HEK293T (cell line): ENCODE measurements at regions not wholly inside any gene's neighbourhood (a gene's known extent, or its start where the extent isn't known, plus 50 kb on each side); places are given as distances from the start of the nearest gene placed in this dataset.

Experiments used
- CTCF ChIA-PET: fragments of 350-600 bp; formaldehyde crosslinking; extraction: SDS; loops from one replicate; lab custom pipeline; 2021; ENCODE audit warnings: antibody characterized with exemption, inconsistent platforms; lab: Yijun Ruan, JAX
- POLR2A ChIA-PET: fragments of 350-600 bp; formaldehyde crosslinking; extraction: SDS; loops from one replicate; lab custom pipeline; 2020; ENCODE audit warnings: antibody characterized with exemption, inconsistent platforms; lab: Yijun Ruan, JAX
- DNase-seq: peaks from one replicate; pipeline ENCODE4 v3.0.0; 2012; ENCODE audit warnings: mixed read lengths; ENCODE audit errors: extremely low spot score
- ARNT ChIP-seq: fragments of 450-650 bp; IDR thresholded peaks from 2 replicates; pipeline ENCODE4 v1.6.1; 2017; ENCODE audit warnings: mild to moderate bottlenecking
- BHLHE40 ChIP-seq: fragments of 450-650 bp; IDR thresholded peaks from 2 replicates; pipeline ENCODE4 v1.6.1; 2016; ENCODE audit warnings: mild to moderate bottlenecking, moderate library complexity, borderline replicate concordance
- CTBP1 ChIP-seq: fragments of 450-650 bp; IDR thresholded peaks from 2 replicates; pipeline ENCODE4 v1.6.1; 2016; ENCODE audit warnings: borderline replicate concordance
- ELF4 ChIP-seq: fragments of 450-650 bp; IDR thresholded peaks from 2 replicates; pipeline ENCODE4 v1.6.1; 2017; ENCODE audit warnings: antibody characterized with exemption
- FOXA1 ChIP-seq: fragments of 450-650 bp; IDR thresholded peaks from 2 replicates; pipeline ENCODE4 v1.6.1; 2016; ENCODE audit warnings: mild to moderate bottlenecking
- FOXK2 ChIP-seq: fragments of 450-650 bp; IDR thresholded peaks from 2 replicates; pipeline ENCODE4 v1.6.1; 2016; ENCODE audit warnings: mild to moderate bottlenecking
- FOXM1 ChIP-seq: fragments of 450-650 bp; IDR thresholded peaks from 2 replicates; pipeline ENCODE4 v1.6.1; 2017; ENCODE audit warnings: mild to moderate bottlenecking, borderline replicate concordance
- HDGF ChIP-seq: fragments of 450-650 bp; IDR thresholded peaks from 2 replicates; pipeline ENCODE4 v1.6.1; 2017; ENCODE audit warnings: antibody characterized with exemption, borderline replicate concordance
- L3MBTL2 ChIP-seq: fragments of 450-650 bp; conservative IDR thresholded peaks from 2 replicates; pipeline ENCODE4 v1.6.1; 2016; ENCODE audit warnings: mild to moderate bottlenecking
- LEF1 ChIP-seq: fragments of 450-650 bp; IDR thresholded peaks from 2 replicates; pipeline ENCODE4 v1.6.1; 2017; ENCODE audit warnings: mild to moderate bottlenecking, borderline replicate concordance
- NFRKB ChIP-seq: fragments of 450-650 bp; IDR thresholded peaks from 2 replicates; pipeline ENCODE4 v1.6.1; 2016; ENCODE audit warnings: mild to moderate bottlenecking, moderate library complexity
- SP1 ChIP-seq: fragments of 450-650 bp; IDR thresholded peaks from 2 replicates; pipeline ENCODE4 v1.6.1; 2017
- SUZ12 ChIP-seq: fragments of 450-650 bp; IDR thresholded peaks from 2 replicates; pipeline ENCODE4 v1.6.1; 2016; ENCODE audit warnings: mild to moderate bottlenecking
- TARDBP ChIP-seq: fragments of 450-650 bp; IDR thresholded peaks from 2 replicates; pipeline ENCODE4 v1.6.1; 2016
- ZNF384 ChIP-seq: fragments of 450-650 bp; IDR thresholded peaks from 2 replicates; pipeline ENCODE4 v1.6.1; 2016
- TF ChIP-seq, protein P1 (sequence below): fragments of 450-650 bp; IDR thresholded peaks from 2 replicates; pipeline ENCODE4 v1.6.1; 2016

DNA sequence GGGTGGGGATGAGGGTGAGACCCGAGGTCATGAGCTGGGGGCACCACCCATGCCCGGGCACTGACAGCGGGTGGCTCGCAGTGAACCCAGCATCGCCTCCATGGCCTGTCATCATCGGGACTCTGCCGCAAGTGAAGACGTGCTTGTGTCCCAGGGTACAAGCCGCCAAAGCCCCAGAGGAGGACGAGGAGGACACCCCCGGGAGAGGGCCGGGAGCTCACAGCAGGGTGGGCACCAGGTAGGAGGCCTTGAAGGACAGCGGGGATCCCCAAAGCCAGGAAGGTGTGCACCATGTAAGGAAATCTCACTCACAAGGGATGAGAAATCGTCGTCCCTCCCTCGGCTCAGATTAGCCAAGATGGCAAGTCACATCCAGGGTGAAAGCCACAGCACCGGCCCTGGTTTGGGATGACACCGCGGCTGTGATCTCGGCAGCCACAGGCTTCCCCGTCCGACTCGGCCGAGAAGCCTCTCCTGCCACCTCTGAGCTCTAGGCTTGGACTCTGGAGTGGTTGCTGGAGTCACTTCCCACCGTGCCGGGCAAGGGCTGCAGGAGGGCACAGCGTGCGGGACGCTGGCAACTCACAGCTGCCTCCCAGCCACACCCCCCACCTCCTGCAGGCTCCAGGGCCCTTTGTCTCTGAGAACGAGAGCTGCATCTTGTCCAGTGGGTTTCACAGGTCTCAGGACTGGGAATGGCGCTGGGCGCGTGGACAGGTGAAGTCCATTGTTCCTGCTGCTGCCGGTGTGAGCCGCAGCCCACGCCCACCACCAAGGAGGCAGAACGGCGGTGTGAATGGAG lies 81.6 kb upstream of the CTDP1 start:
- TF ChIP-seq TARDBP (no peak), HDGF (no peak), ZNF384 (no peak), FOXK2 (no peak), CTBP1 (no peak), ELF4 (no peak), SUZ12 (no peak), FOXA1 (no peak), FOXM1 (no peak), BHLHE40 (no peak), SP1 (no peak), L3MBTL2 (no peak), LEF1 (no peak), NFRKB (no peak), ARNT (no peak)
- TF ChIP-seq, protein P1, sequence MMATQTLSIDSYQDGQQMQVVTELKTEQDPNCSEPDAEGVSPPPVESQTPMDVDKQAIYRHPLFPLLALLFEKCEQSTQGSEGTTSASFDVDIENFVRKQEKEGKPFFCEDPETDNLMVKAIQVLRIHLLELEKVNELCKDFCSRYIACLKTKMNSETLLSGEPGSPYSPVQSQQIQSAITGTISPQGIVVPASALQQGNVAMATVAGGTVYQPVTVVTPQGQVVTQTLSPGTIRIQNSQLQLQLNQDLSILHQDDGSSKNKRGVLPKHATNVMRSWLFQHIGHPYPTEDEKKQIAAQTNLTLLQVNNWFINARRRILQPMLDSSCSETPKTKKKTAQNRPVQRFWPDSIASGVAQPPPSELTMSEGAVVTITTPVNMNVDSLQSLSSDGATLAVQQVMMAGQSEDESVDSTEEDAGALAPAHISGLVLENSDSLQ, result no peak
- POLR2A ChIA-PET, result no interaction called here
- CTCF ChIA-PET, result no interaction called here

DNA sequence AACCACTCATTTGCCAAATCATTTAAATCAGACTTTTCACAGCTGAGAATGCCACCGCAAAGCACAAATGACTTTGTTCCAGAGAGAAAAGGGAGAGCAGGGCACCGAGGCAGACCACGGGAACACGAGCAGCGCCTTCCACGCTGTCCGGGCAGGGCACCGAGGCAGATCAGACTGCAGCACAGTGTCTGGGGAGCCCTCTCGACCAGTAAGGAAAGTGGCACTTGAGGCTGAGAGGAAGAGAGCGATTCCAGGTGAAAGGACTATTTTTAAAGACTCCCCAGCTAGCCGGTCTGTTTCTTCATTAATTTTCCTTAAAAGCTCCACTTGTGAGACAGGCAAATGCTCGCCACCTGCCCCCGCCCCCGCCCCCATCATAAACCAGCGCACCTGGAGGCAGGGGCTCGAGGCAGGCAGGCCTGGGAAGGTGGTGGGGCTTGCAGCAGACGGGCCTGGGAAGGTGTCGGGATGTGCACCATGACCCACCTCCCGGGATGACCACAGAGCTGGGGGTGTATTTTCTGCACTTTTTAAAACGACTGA lies 80.9 kb upstream of the CTDP1 start:
- no peak for DNase-seq
- ChIA-PET CTCF (no interaction called here), POLR2A (no interaction called here)
- no peak for TF ChIP-seq L3MBTL2
- TF ChIP-seq HDGF, result no peak
- TF ChIP-seq SUZ12, result no peak
- no peak for TF ChIP-seq ZNF384
- TF ChIP-seq, protein P1, result no peak
- no peak for TF ChIP-seq ARNT
- no peak for TF ChIP-seq ELF4
- no peak for TF ChIP-seq BHLHE40
- no peak for TF ChIP-seq FOXM1
- TF ChIP-seq LEF1, result no peak
- TF ChIP-seq TARDBP, result no peak
- no peak for TF ChIP-seq SP1
- TF ChIP-seq FOXK2, result no peak
- no peak for TF ChIP-seq CTBP1
- no peak for TF ChIP-seq FOXA1
- no peak for TF ChIP-seq NFRKB

More for the DNA sequence above, 81.6 kb upstream of the CTDP1 start:
- DNase-seq, result no peak

DNA sequence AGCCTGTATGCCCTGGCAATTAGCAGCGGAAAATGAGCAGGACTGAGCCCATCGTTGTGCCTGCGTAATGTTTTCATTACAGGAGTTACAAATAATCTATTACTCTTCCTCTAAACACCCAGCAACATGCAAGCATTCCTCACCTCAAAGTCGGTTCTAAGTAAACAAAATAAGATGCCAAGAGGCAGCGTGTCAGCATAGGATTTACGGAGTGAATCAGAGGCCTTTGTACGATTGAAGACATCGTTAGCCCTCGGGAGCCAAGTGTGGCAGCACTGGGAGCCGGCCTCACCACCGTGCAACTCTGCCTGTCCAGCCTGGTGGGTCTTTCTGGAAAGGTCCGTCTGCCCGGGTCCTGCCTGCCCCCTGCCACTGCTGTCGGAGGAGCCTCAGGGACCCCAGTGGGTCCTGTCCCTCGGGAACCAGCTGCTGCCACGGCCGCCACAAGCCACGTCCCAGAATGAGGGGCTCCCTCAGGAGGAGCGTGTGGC lies 80.1 kb upstream of the CTDP1 start:
- ChIA-PET CTCF (interaction anchor here (0.6 kb wide), 1 partner anchor 558 kb away, joined by 3 read pairs; no protein-coding TSS in a partner anchor), POLR2A (no interaction called here)
- no peak for TF ChIP-seq ARNT
- no peak for TF ChIP-seq ELF4
- TF ChIP-seq FOXA1, result no peak
- TF ChIP-seq L3MBTL2, result no peak
- TF ChIP-seq FOXK2, result no peak
- TF ChIP-seq, protein P1, result no peak
- no peak for TF ChIP-seq BHLHE40
- TF ChIP-seq SUZ12, result no peak
- TF ChIP-seq HDGF, result no peak
- TF ChIP-seq TARDBP, result no peak
- no peak for TF ChIP-seq LEF1
- TF ChIP-seq SP1, result no peak
- no peak for DNase-seq

DNA sequence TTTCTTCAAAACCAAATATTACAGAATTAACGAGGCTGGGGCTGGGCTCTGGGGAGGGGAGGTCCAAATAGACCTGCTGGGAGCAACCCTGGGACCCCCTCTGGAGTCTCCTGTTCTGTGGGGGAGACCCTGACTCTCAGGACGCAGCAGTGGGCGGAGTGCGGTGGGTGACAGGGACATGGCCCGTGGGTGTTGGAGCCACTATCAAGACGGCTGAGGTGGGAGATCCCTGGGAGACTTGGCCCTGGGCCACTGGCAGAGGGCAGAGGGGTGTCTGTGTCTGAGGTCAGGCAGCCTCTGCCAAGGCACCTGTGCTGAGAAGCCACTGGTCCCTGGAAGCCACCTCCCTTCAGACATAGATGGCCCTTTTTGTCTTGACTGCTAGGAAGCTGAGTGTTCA lies 79.5 kb upstream of the CTDP1 start:
- ChIA-PET CTCF (interaction anchor here (0.6 to 0.7 kb wide), 2 partner anchors 54 to 558 kb away, joined by 3 read pairs; no protein-coding TSS in a partner anchor), POLR2A (no interaction called here)
- no peak for DNase-seq
- no peak for TF ChIP-seq FOXK2
- TF ChIP-seq CTBP1, result no peak
- no peak for TF ChIP-seq ELF4
- no peak for TF ChIP-seq NFRKB
- no peak for TF ChIP-seq BHLHE40
- TF ChIP-seq, protein P1, result no peak
- TF ChIP-seq FOXM1, result no peak
- no peak for TF ChIP-seq ZNF384
- TF ChIP-seq FOXA1, result no peak
- no peak for TF ChIP-seq HDGF
- TF ChIP-seq TARDBP, result no peak
- TF ChIP-seq SP1, result no peak

DNA sequence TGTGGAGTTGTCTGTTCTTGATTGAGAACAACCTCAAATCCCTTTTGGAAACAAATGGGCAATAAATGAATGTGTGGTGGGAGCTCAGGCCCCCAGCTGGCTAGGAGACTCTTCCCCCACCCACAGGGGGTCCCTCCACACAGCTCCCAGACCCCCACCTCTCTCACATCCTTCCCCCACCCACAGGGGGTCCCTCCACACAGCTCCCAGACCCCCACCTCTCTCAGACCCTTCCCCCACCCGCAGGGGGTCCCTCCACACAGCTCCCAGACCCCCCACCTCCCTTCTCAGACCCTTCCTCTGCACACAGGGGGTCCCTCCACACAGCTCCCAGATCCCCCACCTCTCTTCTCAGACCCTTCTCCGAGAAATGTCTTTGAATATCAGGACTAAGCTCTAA lies 79.0 kb upstream of the CTDP1 start:
- no peak for DNase-seq
- ChIA-PET POLR2A (no interaction called here), CTCF (interaction anchor here (0.7 kb wide), 1 partner anchor 54 kb away, joined by 3 read pairs; no protein-coding TSS in a partner anchor)
- no peak for TF ChIP-seq LEF1
- no peak for TF ChIP-seq SUZ12
- TF ChIP-seq CTBP1, result no peak
- no peak for TF ChIP-seq L3MBTL2
- no peak for TF ChIP-seq FOXM1
- no peak for TF ChIP-seq ARNT
- no peak for TF ChIP-seq HDGF
- no peak for TF ChIP-seq BHLHE40
- no peak for TF ChIP-seq FOXK2
- no peak for TF ChIP-seq SP1
- no peak for TF ChIP-seq FOXA1
- no peak for TF ChIP-seq ELF4
- TF ChIP-seq ZNF384, result no peak
- TF ChIP-seq TARDBP, result no peak
- no peak for TF ChIP-seq NFRKB
- TF ChIP-seq, protein P1, result no peak
